NCI-H2081 treated with DMSO at 0.1 percent for 48 hours (cell line): ENCODE measurements at regions not wholly inside any gene's neighbourhood (a gene's known extent, or its start where the extent isn't known, plus 50 kb on each side); places are given as distances from the start of the nearest gene placed in this dataset.
A peak's percentile ranks its signal among the peaks of the same experiment; 100 is the strongest.

ENCODE experiments used
- DNase-seq: peaks from one replicate; lab custom pipeline; 2025; lab: John Stamatoyannopoulos, UW

- DNase-seq, result no peak
Measured at GRCh38 chr5:117065800-117066199, 491.2 kb upstream of the SEMA6A start.

GRCh38 chr5:117065161-117065560, 490.5 kb upstream of the SEMA6A start:
- no peak for DNase-seq

GRCh38 chr5:117060099-117060498, 485.5 kb upstream of the SEMA6A start:
- DNase-seq, result no peak

- no peak for DNase-seq
Measured at GRCh38 chr5:117058740-117059139, 484.1 kb upstream of the SEMA6A start.

- DNase-seq, result no peak
Measured at GRCh38 chr5:117055517-117055916, 480.9 kb upstream of the SEMA6A start.

- peak; percentile 28 for DNase-seq
Measured at GRCh38 chr5:117054911-117055310, 480.3 kb upstream of the SEMA6A start.

- DNase-seq, result no peak
Measured at GRCh38 chr5:117054141-117054540, 479.5 kb upstream of the SEMA6A start.

- DNase-seq, result no peak
Measured at GRCh38 chr5:117041926-117042595, 467.4 kb upstream of the SEMA6A start.

- no peak for DNase-seq
Measured at GRCh38 chr5:117039035-117039434, 464.4 kb upstream of the SEMA6A start.

- no peak for DNase-seq
Measured at GRCh38 chr5:117027384-117027783, 452.8 kb upstream of the SEMA6A start.

- no peak for DNase-seq
Measured at GRCh38 chr5:117020999-117021398, 446.4 kb upstream of the SEMA6A start.

- no peak for DNase-seq
Measured at GRCh38 chr5:117013280-117013877, 438.8 kb upstream of the SEMA6A start.

- DNase-seq, result no peak
Measured at GRCh38 chr5:117010574-117010973, 436.0 kb upstream of the SEMA6A start.

GRCh38 chr5:116998024-116998423, 423.4 kb upstream of the SEMA6A start:
- no peak for DNase-seq

GRCh38 chr5:116992681-116993080, 418.1 kb upstream of the SEMA6A start:
- DNase-seq, result no peak

- no peak for DNase-seq
Measured at GRCh38 chr5:116989995-116990394, 415.4 kb upstream of the SEMA6A start.

- no peak for DNase-seq
Measured at GRCh38 chr5:116982035-116982434, 407.4 kb upstream of the SEMA6A start.

GRCh38 chr5:116980581-116980980, 406.0 kb upstream of the SEMA6A start:
- DNase-seq, result no peak

- DNase-seq, result no peak
Measured at GRCh38 chr5:116976767-116977166, 402.1 kb upstream of the SEMA6A start.

GRCh38 chr5:116971131-116971530, 396.5 kb upstream of the SEMA6A start:
- DNase-seq, result no peak

- no peak for DNase-seq
Measured at GRCh38 chr5:116970318-116970717, 395.7 kb upstream of the SEMA6A start.

- no peak for DNase-seq
Measured at GRCh38 chr5:116964438-116964837, 389.8 kb upstream of the SEMA6A start.

GRCh38 chr5:116961021-116961420, 386.4 kb upstream of the SEMA6A start:
- no peak for DNase-seq

- DNase-seq, result no peak
Measured at GRCh38 chr5:116959843-116960242, 385.2 kb upstream of the SEMA6A start.
